GM12878 (cell line): ENCODE measurements at regions not wholly inside any gene's neighbourhood (a gene's known extent, or its start where the extent isn't known, plus 50 kb on each side); places are given as distances from the start of the nearest gene placed in this dataset.

Experiments
- ATAC-seq: fragments of 200-7000 bp; cut with Tn5 transposase; 3 replicates; pipeline ENCODE4 v1.9.1; 2020; ENCODE audit warnings: mild to moderate bottlenecking, moderate library complexity
- BruUV-seq: library from RNA; stranded (reverse); fragments of 400-500 nt; replicated peaks from 2 replicates; lab custom pipeline; 2021; lab: Mats Ljungman, UMichigan
- CTCF ChIA-PET: fragments of 300-600 bp; sonication (Branson Sonifier 250); formaldehyde crosslinking; extraction: SDS; loops from one replicate; lab custom pipeline; 2021; ENCODE audit warnings: inconsistent platforms; lab: Yijun Ruan, JAX
- POLR2A ChIA-PET: fragments of 350-600 bp; formaldehyde crosslinking; extraction: SDS; loops from one replicate; lab custom pipeline; 2021; ENCODE audit warnings: inconsistent platforms; lab: Charles Lee
- RAD21 ChIA-PET: fragments of 300-600 bp; sonication (Branson Sonifier 250); formaldehyde crosslinking; loops from one replicate; lab custom pipeline; 2023; ENCODE audit warnings: antibody characterized with exemption; ENCODE audit not compliant: unreplicated experiment; lab: Charles Lee
- SMC1A ChIA-PET: fragments of 300-600 bp; sonication (Branson Sonifier 250); formaldehyde crosslinking; loops from one replicate; lab custom pipeline; 2023; ENCODE audit not compliant: unreplicated experiment, uncharacterized antibody; lab: Charles Lee
- DNase-seq: peaks from one replicate; pipeline ENCODE4 v3.0.0-alpha.2; 2011; ENCODE audit warnings: low read depth, low spot score
- FAIRE-seq: peaks from 3 replicates; lab custom pipeline; 2011; peaks lifted over from hg19 to GRCh38; lab: Jason Lieb, UNC
- H2AFZ ChIP-seq: 2 replicates; pipeline ENCODE4 v1.6.0; 2011; ENCODE audit warnings: low read depth, low read length, control low read depth; ENCODE audit not compliant: control insufficient read depth
- H3K27ac ChIP-seq: 2 replicates; pipeline ENCODE4 v1.5.1; 2011; ENCODE audit warnings: control low read depth; ENCODE audit not compliant: control insufficient read depth, insufficient read depth
- H3K27me3 ChIP-seq, 2 experiments: replicated peaks in 1 of 2; 2 replicates each; pipeline versions ENCODE4 v1.6.0 to v1.6.1; 2011; ENCODE audit warnings: low read length in 1 of 2; ENCODE audit not compliant: control insufficient read depth in 2 of 2, insufficient read depth in 2 of 2
- H3K36me3 ChIP-seq, 2 experiments: 2 replicates each; pipeline ENCODE4 v1.5.1; 2011; ENCODE audit warnings: low read length in 1 of 2; ENCODE audit not compliant: control insufficient read depth in 2 of 2, insufficient read depth in 2 of 2
- H3K4me1 ChIP-seq: 2 replicates; pipeline ENCODE4 v1.6.1; 2011; ENCODE audit warnings: mild to moderate bottlenecking, low read length, moderate library complexity, mixed read lengths; ENCODE audit not compliant: control insufficient read depth, insufficient read depth
- H3K4me2 ChIP-seq: 2 replicates; pipeline ENCODE4 v1.6.0; 2011; ENCODE audit warnings: control low read depth; ENCODE audit not compliant: control insufficient read depth, insufficient read depth
- H3K4me3 ChIP-seq: fragments of 200-600 bp; sonication (generic); 2 replicates; pipeline ENCODE4 v1.5.1; 2016
- H3K79me2 ChIP-seq: 2 replicates; pipeline ENCODE4 v1.6.0; 2011; ENCODE audit warnings: low read length; ENCODE audit not compliant: control insufficient read depth, insufficient read depth
- H3K9ac ChIP-seq: 2 replicates; pipeline ENCODE4 v1.8.0; 2011; ENCODE audit warnings: low read length, control low read depth, mixed read lengths; ENCODE audit not compliant: control insufficient read depth, insufficient read depth
- H3K9me3 ChIP-seq: replicated peaks from 3 replicates; pipeline ENCODE4 v1.5.1; 2011; ENCODE audit warnings: mild to moderate bottlenecking, low read length; ENCODE audit not compliant: control insufficient read depth, insufficient read depth
- H4K20me1 ChIP-seq: 2 replicates; pipeline ENCODE4 v1.6.0; 2011; ENCODE audit not compliant: control insufficient read depth, insufficient read depth
- BCL11A ChIP-seq: IDR thresholded peaks from 2 replicates; pipeline ENCODE4 v1.6.1; 2011; ENCODE audit warnings: low read depth, low read length
- CEBPB ChIP-seq, 2 experiments: fragments of 150-350 bp in 1 of 2; IDR thresholded peaks; 2 replicates each; pipeline ENCODE4 v1.6.1; 2012 to 2014; ENCODE audit warnings: low read depth in 2 of 2, low read length in 2 of 2, borderline replicate concordance in 1 of 2, inconsistent platforms in 1 of 2
- EGR1 ChIP-seq, 2 experiments: IDR thresholded peaks; 1 replicate in 1 of 2; 2 replicates in 1 of 2; pipeline ENCODE4 v1.6.1; 2011 to 2012; ENCODE audit warnings: low read depth in 2 of 2, low read length in 2 of 2, borderline replicate concordance in 1 of 2, mild to moderate bottlenecking in 1 of 2, moderate library complexity in 1 of 2
- IRF4 ChIP-seq: IDR thresholded peaks from 2 replicates; pipeline ENCODE4 v1.6.1; 2011; ENCODE audit warnings: low read depth, low read length
- RAD21 ChIP-seq: IDR thresholded peaks from 2 replicates; pipeline ENCODE4 v1.6.1; 2011; ENCODE audit warnings: mild to moderate bottlenecking, low read depth, low read length, moderate library complexity; ENCODE audit not compliant: insufficient read depth
- SMARCA5 ChIP-seq: fragments of 450-650 bp; IDR thresholded peaks from 2 replicates; pipeline ENCODE4 v1.6.1; 2017; ENCODE audit warnings: mild to moderate bottlenecking
- SMC3 ChIP-seq: IDR thresholded peaks from 2 replicates; pipeline ENCODE4 v1.6.1; 2011; ENCODE audit warnings: low read length, improper control_type of control experiment, borderline replicate concordance
- YY1 ChIP-seq: IDR thresholded peaks from 2 replicates; pipeline ENCODE4 v1.6.1; 2011; ENCODE audit warnings: low read depth, mild to moderate bottlenecking, low read length
- WGBS: methylation state at CpG from one replicate; pipeline ENCODE4 v1.1.6; 2016; ENCODE audit warnings: low lambda C conversion rate; ENCODE audit not compliant: insufficient replicate concordance, insufficient coverage; ENCODE audit errors: missing lambda C conversion rate; 5-methylcytosine and 5-hydroxymethylcytosine counted together
- in situ Hi-C: fragments of 300-500 bp; cut with MboI; formaldehyde crosslinking; loops from 9 replicates; pipeline ENCODE4 v1.14.3; 2018; ENCODE audit warnings: mixed read lengths
- intact Hi-C: fragments of 100-400 bp; cut with micrococcal nuclease; formaldehyde crosslinking; loops from one replicate; pipeline ENCODE4 v1.14.2; 2022; ENCODE audit not compliant: unreplicated experiment
- TF ChIP-seq, protein P1 (sequence below): fragments of 450-650 bp; IDR thresholded peaks from 2 replicates; pipeline ENCODE4 v1.6.1; 2018; ENCODE audit warnings: borderline replicate concordance, mild to moderate bottlenecking; ENCODE audit not compliant: partially characterized antibody
- TF ChIP-seq, protein P2 (sequence below): fragments of 450-650 bp; IDR thresholded peaks from 2 replicates; pipeline ENCODE4 v1.6.1; 2016; ENCODE audit warnings: mild to moderate bottlenecking, moderate library complexity, borderline replicate concordance
- TF ChIP-seq, protein P3 (sequence below), 3 experiments: IDR thresholded peaks in 2 of 3; conservative IDR thresholded peaks in 1 of 3; 2 replicates each; pipeline ENCODE4 v1.5.1; 2011; ENCODE audit warnings: low read depth in 3 of 3, low read length in 3 of 3, mild to moderate bottlenecking in 3 of 3, control low read depth in 2 of 3, moderate library complexity in 2 of 3, inconsistent platforms in 1 of 3, mixed read lengths in 1 of 3; ENCODE audit not compliant: control insufficient read depth in 2 of 3, insufficient read depth in 1 of 3; ENCODE audit errors: extremely low read depth in 1 of 3

DNA sequence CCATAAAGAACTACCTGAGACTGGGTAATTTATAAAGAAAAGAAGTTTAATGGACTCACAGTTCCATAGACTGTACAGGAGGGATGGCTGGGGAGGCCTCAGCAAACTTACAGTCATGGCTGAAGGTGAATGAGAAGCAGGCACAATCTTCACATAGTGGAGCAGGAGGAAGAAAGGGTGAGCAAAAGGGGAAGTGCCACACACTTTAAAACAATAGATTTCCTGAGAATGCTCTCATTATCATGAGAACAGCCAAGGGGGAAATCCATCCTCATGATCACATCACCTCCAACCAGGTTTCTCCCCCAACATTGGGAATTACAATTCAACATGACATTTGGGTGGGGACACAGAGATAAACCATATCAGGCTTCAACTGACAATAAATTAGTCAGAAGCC, 664.9 kb downstream of the TAF11L14 start (continued):
- no peak for TF ChIP-seq EGR1 (IDR thresholded peaks at IDR 0.05; ENCODE audit: borderline replicate concordance in 1 of 2, low read depth in 2 of 2, low read length in 2 of 2)

DNA sequence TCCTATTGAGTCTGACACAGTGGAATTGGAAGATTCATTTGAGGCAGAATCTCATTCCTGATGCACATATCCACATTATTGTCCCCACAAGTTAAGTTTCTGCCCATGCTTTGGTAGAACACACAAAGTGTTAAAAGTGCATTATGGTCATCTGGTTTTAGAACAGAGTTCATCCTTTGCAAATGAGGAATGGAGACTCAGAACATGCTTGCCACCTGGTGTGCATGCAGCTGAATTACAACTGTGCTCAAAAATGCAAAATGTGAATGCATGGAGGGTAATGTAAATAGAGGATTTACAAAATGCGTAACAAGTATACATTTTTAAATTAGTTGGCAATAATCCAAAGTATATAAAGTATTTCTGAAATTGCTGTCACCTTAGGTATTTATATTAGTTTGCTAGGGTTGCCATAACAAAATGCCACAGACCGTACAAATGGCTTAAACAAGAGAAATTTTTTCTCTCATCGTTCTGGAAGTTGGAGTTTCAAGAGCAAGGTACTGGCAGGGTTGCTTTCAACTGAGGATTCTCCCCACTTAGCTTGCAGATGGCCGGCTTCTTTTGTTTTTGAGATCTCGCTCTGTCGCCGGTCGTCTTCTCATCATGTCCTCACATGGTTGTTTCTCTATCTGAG, 671.1 kb downstream of the TAF11L14 start:
- H2AFZ ChIP-seq: no peak overlapping the region
- H4K20me1 ChIP-seq: no peaks in the 10 kb centered on the region
- ChIA-PET RAD21 (interaction anchor here (4.4 kb wide), 1 partner anchor 1090 kb away, joined by 123 read pairs; the partner anchor contains the start of gene BASP1), SMC1A (interaction anchor here (0.9 to 5.0 kb wide), 4 partner anchors 10 to 1115 kb away, joined by 3 to 107 read pairs (median 6); partner anchors contain the start of gene BASP1), CTCF (interaction anchor here (1.0 to 4.5 kb wide), 10 partner anchors 11 to 1514 kb away, joined by 3 to 132 read pairs (median 4); partner anchors contain the start of gene BASP1), POLR2A (no interaction called here)
- peak; percentile 76 for ATAC-seq
- WGBS: 32% methylated on average over 8 of the region's 8 CpGs
- no peak for DNase-seq
- intact Hi-C loops (loop anchor here (1.0 kb wide), 1 partner anchor 1089 kb away; no protein-coding TSS in a partner anchor), in situ Hi-C loops (loop anchor here (5.0 to 25.0 kb wide), 2 partner anchors 1088 to 1518 kb away; partner anchors contain the start of gene BASP1)
- peak; percentile 86 for FAIRE-seq
- no peaks in the 10 kb centered on the region for H3K79me2 ChIP-seq
- H3K4me1 ChIP-seq: no peaks in the 10 kb centered on the region
- no peaks in the 10 kb centered on the region for H3K36me3 ChIP-seq
- H3K4me2 ChIP-seq: no peak overlapping the region
- H3K27ac ChIP-seq: no peak overlapping the region
- no peak overlapping the region for H3K4me3 ChIP-seq
- BruUV-seq: no TSS peak
- H3K9ac ChIP-seq: no peak overlapping the region
- H3K9me3 ChIP-seq: no peaks in the 10 kb centered on the region
- H3K27me3 ChIP-seq: no peaks in the 10 kb centered on the region
- TF ChIP-seq RAD21 (peak; percentile 95), SMC3 (peak; percentile 94), YY1 (0 out of 2 replicates have a peak, but pooled peaks have one; percentile 46), SMARCA5 (0 out of 2 replicates have a peak, but pooled peaks have one; percentile 27), CEBPB (IDR thresholded peaks at IDR 0.05; ENCODE audit: borderline replicate concordance in 1 of 2, low read depth in 2 of 2, low read length in 2 of 2) (no peak), BCL11A (no peak), IRF4 (peak; percentile 24; the same call in 1 of the 2 replicates)
- TF ChIP-seq, protein P1, sequence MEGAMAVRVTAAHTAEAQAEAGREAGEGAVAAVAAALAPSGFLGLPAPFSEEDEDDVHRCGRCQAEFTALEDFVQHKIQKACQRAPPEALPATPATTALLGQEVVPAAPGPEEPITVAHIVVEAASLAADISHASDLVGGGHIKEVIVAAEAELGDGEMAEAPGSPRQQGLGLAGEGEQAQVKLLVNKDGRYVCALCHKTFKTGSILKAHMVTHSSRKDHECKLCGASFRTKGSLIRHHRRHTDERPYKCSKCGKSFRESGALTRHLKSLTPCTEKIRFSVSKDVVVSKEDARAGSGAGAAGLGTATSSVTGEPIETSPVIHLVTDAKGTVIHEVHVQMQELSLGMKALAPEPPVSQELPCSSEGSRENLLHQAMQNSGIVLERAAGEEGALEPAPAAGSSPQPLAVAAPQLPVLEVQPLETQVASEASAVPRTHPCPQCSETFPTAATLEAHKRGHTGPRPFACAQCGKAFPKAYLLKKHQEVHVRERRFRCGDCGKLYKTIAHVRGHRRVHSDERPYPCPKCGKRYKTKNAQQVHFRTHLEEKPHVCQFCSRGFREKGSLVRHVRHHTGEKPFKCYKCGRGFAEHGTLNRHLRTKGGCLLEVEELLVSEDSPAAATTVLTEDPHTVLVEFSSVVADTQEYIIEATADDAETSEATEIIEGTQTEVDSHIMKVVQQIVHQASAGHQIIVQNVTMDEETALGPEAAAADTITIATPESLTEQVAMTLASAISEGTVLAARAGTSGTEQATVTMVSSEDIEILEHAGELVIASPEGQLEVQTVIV: no peak
- TF ChIP-seq, protein P2, sequence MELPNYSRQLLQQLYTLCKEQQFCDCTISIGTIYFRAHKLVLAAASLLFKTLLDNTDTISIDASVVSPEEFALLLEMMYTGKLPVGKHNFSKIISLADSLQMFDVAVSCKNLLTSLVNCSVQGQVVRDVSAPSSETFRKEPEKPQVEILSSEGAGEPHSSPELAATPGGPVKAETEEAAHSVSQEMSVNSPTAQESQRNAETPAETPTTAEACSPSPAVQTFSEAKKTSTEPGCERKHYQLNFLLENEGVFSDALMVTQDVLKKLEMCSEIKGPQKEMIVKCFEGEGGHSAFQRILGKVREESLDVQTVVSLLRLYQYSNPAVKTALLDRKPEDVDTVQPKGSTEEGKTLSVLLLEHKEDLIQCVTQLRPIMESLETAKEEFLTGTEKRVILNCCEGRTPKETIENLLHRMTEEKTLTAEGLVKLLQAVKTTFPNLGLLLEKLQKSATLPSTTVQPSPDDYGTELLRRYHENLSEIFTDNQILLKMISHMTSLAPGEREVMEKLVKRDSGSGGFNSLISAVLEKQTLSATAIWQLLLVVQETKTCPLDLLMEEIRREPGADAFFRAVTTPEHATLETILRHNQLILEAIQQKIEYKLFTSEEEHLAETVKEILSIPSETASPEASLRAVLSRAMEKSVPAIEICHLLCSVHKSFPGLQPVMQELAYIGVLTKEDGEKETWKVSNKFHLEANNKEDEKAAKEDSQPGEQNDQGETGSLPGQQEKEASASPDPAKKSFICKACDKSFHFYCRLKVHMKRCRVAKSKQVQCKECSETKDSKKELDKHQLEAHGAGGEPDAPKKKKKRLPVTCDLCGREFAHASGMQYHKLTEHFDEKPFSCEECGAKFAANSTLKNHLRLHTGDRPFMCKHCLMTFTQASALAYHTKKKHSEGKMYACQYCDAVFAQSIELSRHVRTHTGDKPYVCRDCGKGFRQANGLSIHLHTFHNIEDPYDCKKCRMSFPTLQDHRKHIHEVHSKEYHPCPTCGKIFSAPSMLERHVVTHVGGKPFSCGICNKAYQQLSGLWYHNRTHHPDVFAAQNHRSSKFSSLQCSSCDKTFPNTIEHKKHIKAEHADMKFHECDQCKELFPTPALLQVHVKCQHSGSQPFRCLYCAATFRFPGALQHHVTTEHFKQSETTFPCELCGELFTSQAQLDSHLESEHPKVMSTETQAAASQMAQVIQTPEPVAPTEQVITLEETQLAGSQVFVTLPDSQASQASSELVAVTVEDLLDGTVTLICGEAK: no peak
- TF ChIP-seq, protein P3, sequence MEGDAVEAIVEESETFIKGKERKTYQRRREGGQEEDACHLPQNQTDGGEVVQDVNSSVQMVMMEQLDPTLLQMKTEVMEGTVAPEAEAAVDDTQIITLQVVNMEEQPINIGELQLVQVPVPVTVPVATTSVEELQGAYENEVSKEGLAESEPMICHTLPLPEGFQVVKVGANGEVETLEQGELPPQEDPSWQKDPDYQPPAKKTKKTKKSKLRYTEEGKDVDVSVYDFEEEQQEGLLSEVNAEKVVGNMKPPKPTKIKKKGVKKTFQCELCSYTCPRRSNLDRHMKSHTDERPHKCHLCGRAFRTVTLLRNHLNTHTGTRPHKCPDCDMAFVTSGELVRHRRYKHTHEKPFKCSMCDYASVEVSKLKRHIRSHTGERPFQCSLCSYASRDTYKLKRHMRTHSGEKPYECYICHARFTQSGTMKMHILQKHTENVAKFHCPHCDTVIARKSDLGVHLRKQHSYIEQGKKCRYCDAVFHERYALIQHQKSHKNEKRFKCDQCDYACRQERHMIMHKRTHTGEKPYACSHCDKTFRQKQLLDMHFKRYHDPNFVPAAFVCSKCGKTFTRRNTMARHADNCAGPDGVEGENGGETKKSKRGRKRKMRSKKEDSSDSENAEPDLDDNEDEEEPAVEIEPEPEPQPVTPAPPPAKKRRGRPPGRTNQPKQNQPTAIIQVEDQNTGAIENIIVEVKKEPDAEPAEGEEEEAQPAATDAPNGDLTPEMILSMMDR (IDR thresholded peaks at IDR 0.05 in 2 of 3, conservative IDR thresholded peaks at IDR 0.05 in 1 of 3; ENCODE audit: control insufficient read depth in 2 of 3, extremely low read depth in 1 of 3, insufficient read depth in 1 of 3, low read depth in 3 of 3, low read length in 3 of 3): peak; percentile 66 to 91 (median 79); a peak in 5 of 6 replicates
